GM12872 (cell line): ENCODE measurements at regions not wholly inside any gene's neighbourhood (a gene's known extent, or its start where the extent isn't known, plus 50 kb on each side); places are given as distances from the start of the nearest gene placed in this dataset.
A peak's percentile ranks its signal among the peaks of the same experiment; 100 is the strongest.

Experiments used
- CTCF ChIP-seq: IDR thresholded peaks from 3 replicates; pipeline ENCODE4 v1.5.1; 2011; ENCODE audit warnings: low read depth, mild to moderate bottlenecking, low read length, moderate library complexity; ENCODE audit not compliant: insufficient read depth

GRCh38 chr20:4617019-4617418, 69.2 kb upstream of the PRNP start:
- TF ChIP-seq CTCF, result no peak

GRCh38 chr20:4613718-4614620, 72.3 kb upstream of the PRNP start:
- peak; percentile 35; the same call in 1 of the 3 replicates for TF ChIP-seq CTCF

GRCh38 chr20:4613184-4613583, 73.1 kb upstream of the PRNP start:
- TF ChIP-seq CTCF, result no peak

- no peak for TF ChIP-seq CTCF
Observed at GRCh38 chr20:4610871-4611270, 75.4 kb upstream of the PRNP start.

GRCh38 chr20:4609511-4609910, 76.7 kb upstream of the PRNP start:
- no peak for TF ChIP-seq CTCF

- TF ChIP-seq CTCF, result no peak
Observed at GRCh38 chr20:4608861-4609260, 77.4 kb upstream of the PRNP start.

GRCh38 chr20:4607287-4607713, 79.0 kb upstream of the PRNP start:
- TF ChIP-seq CTCF, result peak; percentile 82
